GM12878 (cell line): ENCODE measurements at regions not wholly inside any gene's neighbourhood (a gene's known extent, or its start where the extent isn't known, plus 50 kb on each side); places are given as distances from the start of the nearest gene placed in this dataset.
A peak's percentile ranks its signal among the peaks of the same experiment; 100 is the strongest.

Experiments
- ATAC-seq: fragments of 200-7000 bp; cut with Tn5 transposase; 3 replicates; pipeline ENCODE4 v1.9.1; 2020; ENCODE audit warnings: mild to moderate bottlenecking, moderate library complexity
- BruUV-seq: library from RNA; stranded (reverse); fragments of 400-500 nt; replicated peaks from 2 replicates; lab custom pipeline; 2021; lab: Mats Ljungman, UMichigan
- CTCF ChIA-PET: fragments of 300-600 bp; sonication (Branson Sonifier 250); formaldehyde crosslinking; extraction: SDS; loops from one replicate; lab custom pipeline; 2021; ENCODE audit warnings: inconsistent platforms; lab: Yijun Ruan, JAX
- POLR2A ChIA-PET: fragments of 350-600 bp; formaldehyde crosslinking; extraction: SDS; loops from one replicate; lab custom pipeline; 2021; ENCODE audit warnings: inconsistent platforms; lab: Charles Lee
- RAD21 ChIA-PET: fragments of 300-600 bp; sonication (Branson Sonifier 250); formaldehyde crosslinking; loops from one replicate; lab custom pipeline; 2023; ENCODE audit warnings: antibody characterized with exemption; ENCODE audit not compliant: unreplicated experiment; lab: Charles Lee
- SMC1A ChIA-PET: fragments of 300-600 bp; sonication (Branson Sonifier 250); formaldehyde crosslinking; loops from one replicate; lab custom pipeline; 2023; ENCODE audit not compliant: unreplicated experiment, uncharacterized antibody; lab: Charles Lee
- DNase-seq: peaks from one replicate; pipeline ENCODE4 v3.0.0-alpha.2; 2011; ENCODE audit warnings: low read depth, low spot score
- FAIRE-seq: peaks from 3 replicates; lab custom pipeline; 2011; peaks lifted over from hg19 to GRCh38; lab: Jason Lieb, UNC
- H2AFZ ChIP-seq: 2 replicates; pipeline ENCODE4 v1.6.0; 2011; ENCODE audit warnings: low read depth, low read length, control low read depth; ENCODE audit not compliant: control insufficient read depth
- H3K27ac ChIP-seq: 2 replicates; pipeline ENCODE4 v1.5.1; 2011; ENCODE audit warnings: control low read depth; ENCODE audit not compliant: control insufficient read depth, insufficient read depth
- H3K27me3 ChIP-seq, 2 experiments: replicated peaks in 1 of 2; 2 replicates each; pipeline versions ENCODE4 v1.6.0 to v1.6.1; 2011; ENCODE audit warnings: low read length in 1 of 2; ENCODE audit not compliant: control insufficient read depth in 2 of 2, insufficient read depth in 2 of 2
- H3K36me3 ChIP-seq, 2 experiments: 2 replicates each; pipeline ENCODE4 v1.5.1; 2011; ENCODE audit warnings: low read length in 1 of 2; ENCODE audit not compliant: control insufficient read depth in 2 of 2, insufficient read depth in 2 of 2
- H3K4me1 ChIP-seq: 2 replicates; pipeline ENCODE4 v1.6.1; 2011; ENCODE audit warnings: mild to moderate bottlenecking, low read length, moderate library complexity, mixed read lengths; ENCODE audit not compliant: control insufficient read depth, insufficient read depth
- H3K4me2 ChIP-seq: 2 replicates; pipeline ENCODE4 v1.6.0; 2011; ENCODE audit warnings: control low read depth; ENCODE audit not compliant: control insufficient read depth, insufficient read depth
- H3K4me3 ChIP-seq: fragments of 200-600 bp; sonication (generic); 2 replicates; pipeline ENCODE4 v1.5.1; 2016
- H3K79me2 ChIP-seq: 2 replicates; pipeline ENCODE4 v1.6.0; 2011; ENCODE audit warnings: low read length; ENCODE audit not compliant: control insufficient read depth, insufficient read depth
- H3K9ac ChIP-seq: 2 replicates; pipeline ENCODE4 v1.8.0; 2011; ENCODE audit warnings: low read length, control low read depth, mixed read lengths; ENCODE audit not compliant: control insufficient read depth, insufficient read depth
- H3K9me3 ChIP-seq: replicated peaks from 3 replicates; pipeline ENCODE4 v1.5.1; 2011; ENCODE audit warnings: mild to moderate bottlenecking, low read length; ENCODE audit not compliant: control insufficient read depth, insufficient read depth
- H4K20me1 ChIP-seq: 2 replicates; pipeline ENCODE4 v1.6.0; 2011; ENCODE audit not compliant: control insufficient read depth, insufficient read depth
- HSF1 ChIP-seq: fragments of 150-350 bp; IDR thresholded peaks from 2 replicates; pipeline ENCODE4 v1.6.1; 2014; ENCODE audit warnings: mild to moderate bottlenecking, low read depth, low read length
- NFIC ChIP-seq: IDR thresholded peaks from 2 replicates; pipeline ENCODE4 v1.6.1; 2012; ENCODE audit warnings: low read depth, mild to moderate bottlenecking, inconsistent platforms, low read length, moderate library complexity
- NFXL1 ChIP-seq: fragments of 450-650 bp; IDR thresholded peaks from 2 replicates; pipeline ENCODE4 v1.6.1; 2017; ENCODE audit warnings: antibody characterized with exemption, mild to moderate bottlenecking, borderline replicate concordance
- NRF1 ChIP-seq: conservative IDR thresholded peaks from 2 replicates; pipeline ENCODE4 v1.6.1; 2011; ENCODE audit warnings: mild to moderate bottlenecking, low read depth, low read length, improper control_type of control experiment
- POLR2A ChIP-seq: IDR thresholded peaks from 2 replicates; pipeline ENCODE4 v1.6.1; 2011; ENCODE audit warnings: low read depth, mild to moderate bottlenecking, low read length
- POU2F2 ChIP-seq: IDR thresholded peaks from 3 replicates; pipeline ENCODE4 v1.6.1; 2011; ENCODE audit warnings: low read depth, mild to moderate bottlenecking, low read length, borderline replicate concordance
- SUZ12 ChIP-seq: fragments of 200-600 bp; sonication (generic); IDR thresholded peaks from one replicate; pipeline ENCODE4 v1.6.1; 2018; ENCODE audit warnings: antibody characterized with exemption, mild to moderate bottlenecking; ENCODE audit not compliant: unreplicated experiment
- TCF7 ChIP-seq: IDR thresholded peaks from 2 replicates; pipeline ENCODE4 v1.6.1; 2014; ENCODE audit warnings: antibody characterized with exemption, borderline replicate concordance
- YBX1 ChIP-seq: fragments of 450-650 bp; IDR thresholded peaks from 2 replicates; pipeline ENCODE4 v1.6.1; 2016; ENCODE audit warnings: antibody characterized with exemption
- ZBTB33 ChIP-seq: fragments of 450-650 bp; IDR thresholded peaks from 2 replicates; pipeline ENCODE4 v1.6.1; 2017; ENCODE audit warnings: mild to moderate bottlenecking
- WGBS: methylation state at CpG from one replicate; pipeline ENCODE4 v1.1.6; 2016; ENCODE audit warnings: low lambda C conversion rate; ENCODE audit not compliant: insufficient replicate concordance, insufficient coverage; ENCODE audit errors: missing lambda C conversion rate; 5-methylcytosine and 5-hydroxymethylcytosine counted together
- in situ Hi-C: fragments of 300-500 bp; cut with MboI; formaldehyde crosslinking; loops from 9 replicates; pipeline ENCODE4 v1.14.3; 2018; ENCODE audit warnings: mixed read lengths
- intact Hi-C: fragments of 100-400 bp; cut with micrococcal nuclease; formaldehyde crosslinking; loops from one replicate; pipeline ENCODE4 v1.14.2; 2022; ENCODE audit not compliant: unreplicated experiment

GRCh38 chr21:43360441-43361126 lies 66.3 kb downstream of the SIK1 start:
- Histone ChIP-seq H3K36me3 (no peaks in the 10 kb centered on the region), H3K27me3 (no peaks in the 10 kb centered on the region; a peak in 1 of 4 replicates), H4K20me1 (no peaks in the 10 kb centered on the region), H3K4me3 (no peak overlapping the region), H3K4me2 (peak overlapping the region; percentile 84), H3K4me1 (peaks cover 52% of the 10 kb centered on the region), H2AFZ (no peak overlapping the region), H3K79me2 (no peaks in the 10 kb centered on the region), H3K9ac (no peak overlapping the region), H3K9me3 (no peaks in the 10 kb centered on the region), H3K27ac (no peak overlapping the region)
- FAIRE-seq (no peak), ATAC-seq (no peak), DNase-seq (no peak)
- ChIA-PET SMC1A (no interaction called here), RAD21 (no interaction called here), POLR2A (no interaction called here), CTCF (no interaction called here)
- BruUV-seq, result no TSS peak
- 89% methylated on average over 29 of the region's 32 CpGs for WGBS
- in situ Hi-C loops (no loop called here), intact Hi-C loops (no loop called here)
- TF ChIP-seq ZBTB33 (no peak), SUZ12 (no peak)

GRCh38 chr21:43358940-43359822 lies 67.8 kb downstream of the SIK1 start:
- H4K20me1 ChIP-seq, result no peaks in the 10 kb centered on the region
- in situ Hi-C loops, result no loop called here
- H3K79me2 ChIP-seq, result peaks cover 4% of the 10 kb centered on the region; the same call in 1 of the 2 replicates
- no TSS peak for BruUV-seq
- CTCF ChIA-PET, result no interaction called here
- DNase-seq (no peak), FAIRE-seq (no peak)
- no peak overlapping the region for H3K27ac ChIP-seq
- no peak overlapping the region for H3K9ac ChIP-seq
- SMC1A ChIA-PET, result no interaction called here
- no peak overlapping the region for H2AFZ ChIP-seq
- POLR2A ChIA-PET, result no interaction called here
- 83% methylated on average over 27 of the region's 28 CpGs for WGBS
- RAD21 ChIA-PET, result no interaction called here
- no peak overlapping the region for H3K4me3 ChIP-seq
- H3K27me3 ChIP-seq, result no peaks in the 10 kb centered on the region
- no peaks in the 10 kb centered on the region for H3K36me3 ChIP-seq
- H3K9me3 ChIP-seq, result no peaks in the 10 kb centered on the region
- no peak for TF ChIP-seq YBX1
- 0 out of 3 replicates have a peak, but pooled peaks have one; percentile 23 for TF ChIP-seq POU2F2
- no peak for TF ChIP-seq NFIC
- no peak for TF ChIP-seq POLR2A
- no peak for TF ChIP-seq HSF1
- TF ChIP-seq NRF1, result no peak
- TF ChIP-seq TCF7, result no peak
- TF ChIP-seq NFXL1, result no peak
- TF ChIP-seq, all 136 proteins: peak for 1
- H3K4me2 ChIP-seq, result no peak overlapping the region
- intact Hi-C loops, result no loop called here
- peaks cover 66% of the 10 kb centered on the region for H3K4me1 ChIP-seq
- no peak for ATAC-seq
